ENCODE measurements at regions not wholly inside any gene's neighbourhood (a gene's known extent, or its start where the extent isn't known, plus 50 kb on each side); places are given as distances from the start of the nearest gene placed in this dataset.

GRCh38 chr2:217539126-217539525 is 463.7 kb downstream of the TNS1 start:
- Histone ChIP-seq H3K27me3 (ENCODE audit: low read length) (no peaks in the 10 kb centered on the region), H3F3A (ENCODE audit: insufficient read depth) (no peaks in the 10 kb centered on the region), H3K4me2 (ENCODE audit: low read depth, low read length, poor library complexity, severe bottlenecking) (no peak overlapping the region), H3K9ac (ENCODE audit: low read length) (no peak overlapping the region), H3K27ac (ENCODE audit: low read depth, low read length) (no peak overlapping the region), H3K36me3 (ENCODE audit: low read length) (no peaks in the 10 kb centered on the region), H3K9me2 (replicated peaks; ENCODE audit: insufficient read depth, low read length) (no peaks in the 10 kb centered on the region), H3K9me3 (ENCODE audit: insufficient read depth, low read length) (no peaks in the 10 kb centered on the region), H3K79me2 (ENCODE audit: insufficient read depth, low read length) (no peaks in the 10 kb centered on the region), H2AFZ (ENCODE audit: low read depth, low read length, severe bottlenecking) (no peak overlapping the region), H4K20me1 (ENCODE audit: low read depth, low read length) (no peaks in the 10 kb centered on the region), H3K4me3 (ENCODE audit: insufficient read depth, low read length, poor library complexity, severe bottlenecking) (no peak overlapping the region)
- no peak for TF ChIP-seq CTCF (IDR thresholded peaks at IDR 0.05; ENCODE audit: insufficient read depth, low read length, poor library complexity, severe bottlenecking)

GRCh38 chr2:217538719-217539118 is 464.1 kb downstream of the TNS1 start:
- Histone ChIP-seq H3K36me3 (ENCODE audit: low read length) (no peaks in the 10 kb centered on the region), H3K9me3 (ENCODE audit: insufficient read depth, low read length) (no peaks in the 10 kb centered on the region), H3K79me2 (ENCODE audit: insufficient read depth, low read length) (no peaks in the 10 kb centered on the region), H3K9me2 (replicated peaks; ENCODE audit: insufficient read depth, low read length) (no peaks in the 10 kb centered on the region), H4K20me1 (ENCODE audit: low read depth, low read length) (no peaks in the 10 kb centered on the region), H3K27me3 (ENCODE audit: low read length) (no peaks in the 10 kb centered on the region), H3K4me3 (ENCODE audit: insufficient read depth, low read length, poor library complexity, severe bottlenecking) (no peak overlapping the region), H3K4me2 (ENCODE audit: low read depth, low read length, poor library complexity, severe bottlenecking) (no peak overlapping the region), H2AFZ (ENCODE audit: low read depth, low read length, severe bottlenecking) (no peak overlapping the region), H3F3A (ENCODE audit: insufficient read depth) (no peaks in the 10 kb centered on the region), H3K9ac (ENCODE audit: low read length) (no peak overlapping the region), H3K27ac (ENCODE audit: low read depth, low read length) (no peak overlapping the region)
- TF ChIP-seq CTCF (IDR thresholded peaks at IDR 0.05; ENCODE audit: insufficient read depth, low read length, poor library complexity, severe bottlenecking) (no peak), EZH2phosphoT487 (conservative IDR thresholded peaks at IDR 0.05; ENCODE audit: low read length) (no peak)

DNA sequence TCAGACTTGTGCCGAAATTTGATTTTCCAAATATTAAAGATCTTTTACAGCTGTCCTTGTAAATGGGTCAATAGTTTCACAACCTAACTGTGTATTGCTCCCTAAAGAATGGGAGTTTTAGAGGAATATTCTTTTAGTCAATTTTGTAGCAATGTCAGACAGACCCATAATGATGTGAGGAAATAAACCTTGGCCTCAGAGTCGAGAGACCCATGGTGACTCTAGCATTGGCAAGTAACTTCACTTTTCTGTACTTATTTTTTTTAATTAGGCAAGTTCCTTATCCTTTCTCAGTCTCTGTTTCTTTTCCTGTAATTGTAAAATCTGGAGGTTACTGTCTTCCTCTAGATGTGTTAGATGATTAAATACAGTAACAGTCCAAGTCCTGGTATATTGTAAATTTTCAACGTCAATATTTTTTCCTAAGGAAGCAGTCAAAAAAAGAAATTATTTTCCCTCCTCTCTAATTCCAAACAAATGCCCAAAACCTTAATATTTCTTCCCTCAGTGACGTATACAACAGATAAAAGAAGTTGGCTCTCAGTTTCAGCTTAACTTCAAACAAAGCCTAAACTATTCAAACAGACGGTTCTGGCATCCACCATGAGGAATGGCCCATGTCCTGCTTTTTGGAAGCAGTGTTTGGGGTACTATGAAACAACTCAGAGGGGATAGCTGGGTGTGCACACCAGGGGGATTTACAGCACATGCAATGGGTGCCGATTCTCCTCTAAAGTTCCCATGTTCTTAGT is 466.7 kb downstream of the TNS1 start:
- no peaks in the 10 kb centered on the region for H3K9me2 ChIP-seq (replicated peaks; ENCODE audit: insufficient read depth, low read length)
- H3K79me2 ChIP-seq (ENCODE audit: insufficient read depth, low read length): no peaks in the 10 kb centered on the region
- H2AFZ ChIP-seq (ENCODE audit: low read depth, low read length, severe bottlenecking): no peak overlapping the region
- H3K27ac ChIP-seq (ENCODE audit: low read depth, low read length): no peak overlapping the region
- no peaks in the 10 kb centered on the region for H3F3A ChIP-seq (ENCODE audit: insufficient read depth)
- H3K4me3 ChIP-seq (ENCODE audit: insufficient read depth, low read length, poor library complexity, severe bottlenecking): no peak overlapping the region
- H3K27me3 ChIP-seq (ENCODE audit: low read length): no peaks in the 10 kb centered on the region
- no peaks in the 10 kb centered on the region for H3K36me3 ChIP-seq (ENCODE audit: low read length)
- TF ChIP-seq CTCF (IDR thresholded peaks at IDR 0.05; ENCODE audit: insufficient read depth, low read length, poor library complexity, severe bottlenecking) (no peak), EZH2phosphoT487 (conservative IDR thresholded peaks at IDR 0.05; ENCODE audit: low read length) (no peak)
- no peaks in the 10 kb centered on the region for H3K9me3 ChIP-seq (ENCODE audit: insufficient read depth, low read length)
- H3K4me2 ChIP-seq (ENCODE audit: low read depth, low read length, poor library complexity, severe bottlenecking): no peak overlapping the region
- H3K9ac ChIP-seq (ENCODE audit: low read length): no peak overlapping the region
- H4K20me1 ChIP-seq (ENCODE audit: low read depth, low read length): no peaks in the 10 kb centered on the region

Measured in SU-DHL-6 (cell line).